WERI-Rb-1 (cell line): ENCODE measurements at regions not wholly inside any gene's neighbourhood (a gene's known extent, or its start where the extent isn't known, plus 50 kb on each side); places are given as distances from the start of the nearest gene placed in this dataset.

ENCODE experiments used
- DNase-seq: peaks from one replicate; pipeline ENCODE4 v3.0.0-alpha.2; 2020
- H3K27ac ChIP-seq: fragments of 250-450 bp; sonication (Bioruptor Pico); 2 replicates; pipeline ENCODE4 v1.5.1; 2020; ENCODE audit warnings: mild to moderate bottlenecking, moderate library complexity
- H3K27me3 ChIP-seq: fragments of 250-450 bp; sonication (Bioruptor Pico); 2 replicates; pipeline ENCODE4 v1.5.1; 2021; ENCODE audit warnings: mild to moderate bottlenecking, low read depth, moderate library complexity; ENCODE audit not compliant: insufficient read depth, severe bottlenecking
- H3K36me3 ChIP-seq: fragments of 250-450 bp; sonication (Bioruptor Pico); 2 replicates; pipeline ENCODE4 v1.5.1; 2020; ENCODE audit warnings: mild to moderate bottlenecking, moderate library complexity
- H3K4me3 ChIP-seq: 2 replicates; pipeline ENCODE4 v1.5.1; 2011; ENCODE audit warnings: low read depth, mild to moderate bottlenecking, control low read depth, low read length
- H3K9me3 ChIP-seq: fragments of 250-450 bp; sonication (Bioruptor Pico); 2 replicates; pipeline ENCODE4 v1.5.1; 2021; ENCODE audit warnings: mild to moderate bottlenecking, moderate library complexity; ENCODE audit not compliant: severe bottlenecking
- CTCF ChIP-seq: IDR thresholded peaks from 2 replicates; pipeline ENCODE4 v1.5.1; 2011; ENCODE audit warnings: low read depth, mild to moderate bottlenecking, control low read depth, inconsistent platforms, low read length

GRCh38 chr4:136573460-136573859, 958.8 kb downstream of the PCDH18 start:
- no peaks in the 10 kb centered on the region for H3K9me3 ChIP-seq
- DNase-seq: no peak
- no peak overlapping the region for H3K27ac ChIP-seq
- no peaks in the 10 kb centered on the region for H3K27me3 ChIP-seq
- no peak overlapping the region for H3K4me3 ChIP-seq
- TF ChIP-seq CTCF: no peak
- H3K36me3 ChIP-seq: no peaks in the 10 kb centered on the region

GRCh38 chr4:136571315-136571714, 961.0 kb downstream of the PCDH18 start:
- Histone ChIP-seq H3K27me3 (no peaks in the 10 kb centered on the region), H3K4me3 (no peak overlapping the region), H3K9me3 (no peaks in the 10 kb centered on the region), H3K27ac (no peak overlapping the region), H3K36me3 (no peaks in the 10 kb centered on the region)
- DNase-seq: no peak
- no peak for TF ChIP-seq CTCF

- Histone ChIP-seq H3K27ac (no peak overlapping the region), H3K27me3 (no peaks in the 10 kb centered on the region), H3K9me3 (no peaks in the 10 kb centered on the region), H3K4me3 (no peak overlapping the region), H3K36me3 (no peaks in the 10 kb centered on the region)
- TF ChIP-seq CTCF: no peak
- DNase-seq: no peak
These were observed 969.5 kb downstream of the PCDH18 start for GRCh38 chr4:136562834-136563233.

- Histone ChIP-seq H3K9me3 (no peaks in the 10 kb centered on the region), H3K27me3 (no peaks in the 10 kb centered on the region), H3K4me3 (no peak overlapping the region), H3K27ac (no peak overlapping the region), H3K36me3 (no peaks in the 10 kb centered on the region)
- TF ChIP-seq CTCF: no peak
- DNase-seq: no peak
These were observed 973.3 kb downstream of the PCDH18 start for GRCh38 chr4:136558940-136559494.

GRCh38 chr4:136557396-136557795, 974.9 kb downstream of the PCDH18 start:
- Histone ChIP-seq H3K9me3 (no peaks in the 10 kb centered on the region), H3K36me3 (no peaks in the 10 kb centered on the region), H3K27me3 (no peaks in the 10 kb centered on the region), H3K4me3 (no peak overlapping the region), H3K27ac (no peak overlapping the region)
- DNase-seq: no peak
- no peak for TF ChIP-seq CTCF

- Histone ChIP-seq H3K27me3 (no peaks in the 10 kb centered on the region), H3K27ac (no peak overlapping the region), H3K36me3 (no peaks in the 10 kb centered on the region), H3K4me3 (no peak overlapping the region), H3K9me3 (no peaks in the 10 kb centered on the region)
- TF ChIP-seq CTCF: no peak
- no peak for DNase-seq
These were observed 978.3 kb downstream of the PCDH18 start for GRCh38 chr4:136554033-136554432.
